Uterus (tissue), 2 donors: ENCODE measurements at regions not wholly inside any gene's neighbourhood (a gene's known extent, or its start where the extent isn't known, plus 50 kb on each side); places are given as distances from the start of the nearest gene placed in this dataset.

ENCODE experiments used
- POLR2A ChIP-seq, 2 donors: fragments of 450-650 bp; IDR thresholded peaks; one replicate each; pipeline ENCODE4 v1.6.1; 2016; ENCODE audit warnings: antibody characterized with exemption in 2 of 2, mild to moderate bottlenecking in 1 of 2, moderate library complexity in 1 of 2
- TF ChIP-seq, protein P1 (sequence below), 4 experiments: fragments of 200-600 bp in 2 of 4; fragments of 450-650 bp in 2 of 4; sonication (generic) in 2 of 4; IDR thresholded peaks; one replicate each; pipeline ENCODE4 v1.5.1; 2016 to 2019; ENCODE audit warnings: antibody characterized with exemption in 4 of 4, mild to moderate bottlenecking in 2 of 4, moderate library complexity in 1 of 4

DNA sequence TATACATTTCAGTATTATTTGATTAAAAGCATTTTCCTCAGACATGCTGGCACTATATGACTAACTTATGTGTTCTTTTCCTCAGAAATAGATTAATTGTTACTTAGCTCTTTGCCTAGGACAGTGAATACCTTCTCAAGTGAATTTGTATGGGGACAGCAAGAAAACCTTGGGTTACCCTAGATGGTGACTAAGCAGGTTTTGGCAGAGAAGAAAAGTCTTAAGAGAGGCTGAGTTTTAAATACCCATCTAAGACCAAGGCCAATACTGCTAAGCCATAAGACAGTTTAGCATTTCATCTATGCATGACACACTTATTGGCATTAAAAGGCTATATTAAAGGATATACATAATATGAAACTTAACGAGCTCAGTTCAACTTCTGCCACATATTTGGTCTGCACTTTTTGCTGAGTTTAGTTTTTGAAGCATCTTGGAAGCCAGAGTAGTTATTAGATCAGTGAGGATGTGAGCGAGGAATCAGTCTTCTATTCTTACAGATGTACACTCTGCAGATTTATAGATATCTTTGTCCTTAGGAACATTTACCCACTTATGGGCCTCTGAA is 54.6 kb upstream of the FAM3C start:
- TF ChIP-seq POLR2A (IDR thresholded peaks at IDR 0.05), result no peak
- TF ChIP-seq, protein P1, sequence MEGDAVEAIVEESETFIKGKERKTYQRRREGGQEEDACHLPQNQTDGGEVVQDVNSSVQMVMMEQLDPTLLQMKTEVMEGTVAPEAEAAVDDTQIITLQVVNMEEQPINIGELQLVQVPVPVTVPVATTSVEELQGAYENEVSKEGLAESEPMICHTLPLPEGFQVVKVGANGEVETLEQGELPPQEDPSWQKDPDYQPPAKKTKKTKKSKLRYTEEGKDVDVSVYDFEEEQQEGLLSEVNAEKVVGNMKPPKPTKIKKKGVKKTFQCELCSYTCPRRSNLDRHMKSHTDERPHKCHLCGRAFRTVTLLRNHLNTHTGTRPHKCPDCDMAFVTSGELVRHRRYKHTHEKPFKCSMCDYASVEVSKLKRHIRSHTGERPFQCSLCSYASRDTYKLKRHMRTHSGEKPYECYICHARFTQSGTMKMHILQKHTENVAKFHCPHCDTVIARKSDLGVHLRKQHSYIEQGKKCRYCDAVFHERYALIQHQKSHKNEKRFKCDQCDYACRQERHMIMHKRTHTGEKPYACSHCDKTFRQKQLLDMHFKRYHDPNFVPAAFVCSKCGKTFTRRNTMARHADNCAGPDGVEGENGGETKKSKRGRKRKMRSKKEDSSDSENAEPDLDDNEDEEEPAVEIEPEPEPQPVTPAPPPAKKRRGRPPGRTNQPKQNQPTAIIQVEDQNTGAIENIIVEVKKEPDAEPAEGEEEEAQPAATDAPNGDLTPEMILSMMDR (IDR thresholded peaks at IDR 0.05), result no peak
